Stomach smooth muscle (tissue), 2 donors: ENCODE measurements at regions not wholly inside any gene's neighbourhood (a gene's known extent, or its start where the extent isn't known, plus 50 kb on each side); places are given as distances from the start of the nearest gene placed in this dataset.

ENCODE experiments used
- H3K27ac ChIP-seq: one replicate; pipeline ENCODE4 v1.7.0; 2013; ENCODE audit warnings: mild to moderate bottlenecking, low read length, inconsistent platforms
- H3K27me3 ChIP-seq, 2 donors: one replicate each; pipeline ENCODE4 v1.7.0; 2013; ENCODE audit warnings: low read length in 2 of 2; ENCODE audit not compliant: insufficient read depth in 2 of 2, control insufficient read depth in 1 of 2
- H3K36me3 ChIP-seq, 2 donors: one replicate each; pipeline ENCODE4 v1.7.0; 2013; ENCODE audit warnings: low read length in 2 of 2; ENCODE audit not compliant: control insufficient read depth in 2 of 2, insufficient read depth in 2 of 2
- H3K4me1 ChIP-seq: one replicate; pipeline ENCODE4 v1.7.0; 2013; ENCODE audit warnings: low read length; ENCODE audit not compliant: control insufficient read depth, insufficient read depth
- H3K4me3 ChIP-seq, 2 donors: one replicate each; pipeline ENCODE4 v1.7.0; 2013; ENCODE audit warnings: low read length in 2 of 2
- H3K9ac ChIP-seq, 2 donors: one replicate each; pipeline ENCODE4 v1.7.0; 2013; ENCODE audit warnings: low read length in 2 of 2, mild to moderate bottlenecking in 1 of 2
- H3K9me3 ChIP-seq, 2 donors: one replicate each; pipeline ENCODE4 v1.7.0; 2013; ENCODE audit warnings: low read length in 2 of 2; ENCODE audit not compliant: control insufficient read depth in 2 of 2
- donor health status: healthy.
- donor health status: Pancreatic carcinoma.

DNA sequence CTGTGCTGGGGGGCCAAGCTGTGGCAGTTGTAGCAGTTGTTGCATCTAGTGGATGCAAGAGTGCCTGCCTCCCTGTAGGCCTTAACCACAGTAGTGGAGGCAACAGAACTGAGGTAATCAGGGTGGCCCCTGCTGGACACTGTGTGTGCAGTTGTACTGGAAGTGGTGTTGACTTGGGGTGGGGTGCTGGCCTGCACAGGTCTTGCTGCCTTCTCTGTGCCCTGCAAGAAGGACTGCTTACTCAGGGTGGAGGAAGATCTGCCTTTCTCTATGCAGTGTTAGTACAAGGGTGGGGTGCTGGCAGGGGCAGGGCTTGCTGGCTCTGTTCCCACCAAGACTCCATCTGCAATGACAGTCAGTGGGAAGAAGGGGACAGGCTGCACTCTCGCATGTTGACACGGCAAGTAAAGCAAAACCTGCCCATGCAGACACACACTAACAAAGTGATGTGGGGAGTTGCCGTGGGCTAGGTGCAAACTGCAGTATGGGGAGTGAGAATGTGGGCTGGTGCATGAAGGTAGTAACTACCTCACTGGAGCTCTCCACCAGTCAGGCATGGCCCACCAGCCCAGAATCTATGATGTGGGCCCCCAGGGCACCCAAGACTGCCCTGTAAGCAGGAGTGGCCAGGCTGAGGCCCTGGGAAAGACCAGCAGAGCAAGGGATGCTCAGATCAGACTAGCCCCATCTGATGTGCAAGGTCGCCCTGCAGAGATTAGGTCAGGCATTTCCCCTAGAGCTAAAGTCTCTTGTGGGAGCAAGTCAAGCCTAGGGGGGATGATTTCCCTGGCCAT, 594.9 kb downstream of the TECRL start:
- H3K27ac ChIP-seq, result no peak overlapping the region
- no peak overlapping the region for H3K9ac ChIP-seq
- no peaks in the 10 kb centered on the region for H3K36me3 ChIP-seq

DNA sequence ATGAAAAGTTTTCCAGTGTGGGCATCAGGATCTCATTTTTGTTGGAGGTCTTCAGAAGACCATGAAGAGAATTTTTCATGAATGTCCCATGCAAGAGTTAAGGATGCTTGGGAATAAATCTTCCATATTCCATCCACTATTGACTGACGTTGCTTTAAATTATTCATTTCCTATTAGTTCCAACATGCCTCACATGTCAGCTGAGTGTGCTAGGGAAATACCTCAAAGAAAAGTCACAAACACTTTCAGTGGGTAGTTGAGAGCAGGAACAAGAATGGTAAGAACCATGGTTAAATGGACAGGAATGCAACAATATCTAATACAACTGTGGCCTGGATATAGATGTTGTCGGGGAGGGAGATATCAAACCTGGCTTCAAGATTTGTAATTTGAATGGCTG, 610.1 kb downstream of the TECRL start:
- H3K9me3 ChIP-seq, result no peaks in the 10 kb centered on the region
- H3K4me3 ChIP-seq, result no peak overlapping the region
- no peaks in the 10 kb centered on the region for H3K4me1 ChIP-seq
- no peaks in the 10 kb centered on the region for H3K36me3 ChIP-seq
- no peak overlapping the region for H3K9ac ChIP-seq
- H3K27me3 ChIP-seq, result no peaks in the 10 kb centered on the region
- no peak overlapping the region for H3K27ac ChIP-seq

More for the DNA sequence above, 594.9 kb downstream of the TECRL start:
- no peaks in the 10 kb centered on the region for H3K9me3 ChIP-seq
- H3K27me3 ChIP-seq, result no peaks in the 10 kb centered on the region
- no peaks in the 10 kb centered on the region for H3K4me1 ChIP-seq
- no peak overlapping the region for H3K4me3 ChIP-seq

DNA sequence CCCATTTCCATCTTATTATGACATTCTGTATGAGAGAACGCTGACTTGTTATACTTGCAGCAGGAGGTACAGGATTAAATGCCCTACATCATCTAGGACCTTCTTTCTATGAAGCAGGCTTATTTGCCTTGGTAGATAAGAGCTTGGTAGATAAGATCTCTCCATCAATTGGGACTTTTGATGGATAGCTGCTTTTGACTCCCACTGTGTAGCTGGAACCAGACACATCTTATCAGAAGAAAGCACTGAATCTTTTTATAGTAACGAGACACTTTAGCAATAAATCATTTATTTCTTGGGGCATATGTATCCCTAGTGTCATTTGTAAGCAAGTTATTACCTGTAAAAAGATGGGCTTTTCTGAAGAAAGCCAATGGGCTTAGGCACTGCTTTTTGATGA, 613.9 kb downstream of the TECRL start:
- Histone ChIP-seq H3K9ac (no peak overlapping the region), H3K4me3 (no peak overlapping the region), H3K9me3 (no peaks in the 10 kb centered on the region), H3K27ac (no peak overlapping the region), H3K27me3 (no peaks in the 10 kb centered on the region), H3K4me1 (no peaks in the 10 kb centered on the region), H3K36me3 (no peaks in the 10 kb centered on the region)

DNA sequence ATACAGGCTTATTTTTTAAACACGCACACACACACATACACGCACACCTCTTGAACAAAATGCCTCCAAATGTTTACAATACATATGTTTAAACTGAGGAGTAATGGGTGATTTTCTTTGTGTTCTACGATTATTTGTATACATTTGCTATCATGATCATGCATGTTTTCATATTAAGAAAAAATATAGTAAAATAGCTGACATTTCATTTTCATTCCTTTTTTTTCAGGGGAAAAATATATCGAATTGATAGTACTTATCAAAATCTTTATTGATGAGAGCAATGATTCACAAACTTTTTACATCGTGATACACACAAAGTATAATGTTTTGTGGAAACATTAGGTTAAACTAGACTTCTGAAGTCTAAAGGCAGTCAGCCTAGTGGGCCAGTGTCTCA, 618.9 kb downstream of the TECRL start:
- Histone ChIP-seq H3K4me3 (no peak overlapping the region), H3K27me3 (no peaks in the 10 kb centered on the region), H3K4me1 (no peaks in the 10 kb centered on the region), H3K36me3 (no peaks in the 10 kb centered on the region), H3K9me3 (no peaks in the 10 kb centered on the region), H3K9ac (no peak overlapping the region), H3K27ac (no peak overlapping the region)

DNA sequence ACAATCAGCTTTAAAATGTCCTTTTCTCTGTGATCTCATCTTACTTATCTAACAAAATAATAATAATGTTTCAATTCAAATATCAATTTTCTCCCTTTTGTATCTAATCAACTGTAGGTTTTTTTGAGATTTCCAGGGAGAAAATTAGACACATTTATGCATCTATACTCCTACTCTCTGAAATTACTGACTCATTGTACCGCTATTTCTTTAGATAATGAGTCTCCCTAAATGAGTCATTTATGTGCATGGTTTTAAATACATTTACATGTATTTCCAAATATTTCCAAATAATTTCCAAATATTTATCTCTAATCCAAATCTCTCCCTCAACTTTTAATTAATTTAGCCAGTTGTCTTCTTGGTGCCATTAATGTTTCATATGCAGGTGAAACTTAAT, 621.0 kb downstream of the TECRL start:
- no peak overlapping the region for H3K27ac ChIP-seq
- no peaks in the 10 kb centered on the region for H3K27me3 ChIP-seq
- H3K9me3 ChIP-seq, result no peaks in the 10 kb centered on the region
- H3K4me3 ChIP-seq, result no peak overlapping the region
- no peak overlapping the region for H3K9ac ChIP-seq
- H3K4me1 ChIP-seq, result no peaks in the 10 kb centered on the region
- no peaks in the 10 kb centered on the region for H3K36me3 ChIP-seq

DNA sequence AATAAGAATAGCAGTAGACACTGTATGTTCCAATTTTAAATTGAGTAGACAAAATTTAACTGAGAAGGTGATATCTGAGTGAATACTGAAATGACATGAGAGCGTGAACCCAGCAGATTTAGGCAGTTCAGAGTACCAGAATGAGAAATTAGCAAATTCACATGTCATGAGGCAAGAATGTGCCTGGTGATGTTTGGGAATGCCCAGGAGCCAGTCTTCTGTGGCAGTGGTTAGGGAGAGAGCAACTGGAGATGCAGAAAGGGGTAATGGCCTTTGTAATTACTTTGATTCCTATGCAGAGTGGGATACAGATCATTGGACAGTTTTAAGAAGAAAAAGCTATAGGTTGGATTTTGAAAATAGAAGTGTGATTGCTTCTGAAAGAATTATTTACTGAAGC, 621.9 kb downstream of the TECRL start:
- Histone ChIP-seq H3K9me3 (no peaks in the 10 kb centered on the region), H3K9ac (no peak overlapping the region), H3K27ac (no peak overlapping the region), H3K36me3 (no peaks in the 10 kb centered on the region), H3K27me3 (no peaks in the 10 kb centered on the region), H3K4me1 (no peaks in the 10 kb centered on the region), H3K4me3 (no peak overlapping the region)

DNA sequence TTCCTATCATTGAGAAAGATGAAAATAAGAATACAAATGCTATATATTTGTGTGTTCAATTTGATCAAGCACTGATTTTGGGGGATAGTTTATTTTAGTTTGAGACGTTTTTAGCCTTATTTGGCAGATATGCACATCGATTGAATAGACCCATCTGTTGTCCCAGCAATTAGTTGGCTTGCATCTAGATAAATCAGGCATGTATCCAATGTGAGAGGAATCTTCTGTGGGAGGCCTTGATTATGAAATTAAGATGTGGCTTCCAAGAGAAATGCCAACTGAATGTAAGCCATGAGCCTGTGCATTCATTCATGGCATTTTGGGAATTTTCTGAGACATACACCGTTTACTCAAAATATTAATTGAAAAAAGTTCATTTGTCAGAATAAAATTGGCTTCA, 623.1 kb downstream of the TECRL start:
- H3K4me1 ChIP-seq, result no peaks in the 10 kb centered on the region
- H3K27ac ChIP-seq, result no peak overlapping the region
- no peak overlapping the region for H3K9ac ChIP-seq
- H3K4me3 ChIP-seq, result no peak overlapping the region
- no peaks in the 10 kb centered on the region for H3K27me3 ChIP-seq
- no peaks in the 10 kb centered on the region for H3K36me3 ChIP-seq
- H3K9me3 ChIP-seq, result no peaks in the 10 kb centered on the region

DNA sequence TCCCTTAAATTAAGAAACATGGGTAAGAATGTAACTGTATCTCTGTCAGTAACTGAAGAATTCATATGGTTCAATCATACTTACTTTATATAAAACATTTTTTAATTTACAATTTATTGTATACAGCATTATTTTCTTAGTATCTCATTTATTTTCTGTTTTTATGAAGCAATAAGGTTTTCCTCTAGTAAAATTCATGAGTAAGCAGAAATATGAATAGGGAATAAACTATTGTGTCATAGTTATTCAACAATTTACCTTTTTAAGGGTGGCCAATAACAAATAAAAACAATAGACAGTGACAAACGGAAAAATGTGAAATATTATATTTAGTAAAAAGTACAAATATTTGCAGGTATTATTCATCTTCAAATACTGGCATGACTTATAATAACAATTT, 624.4 kb downstream of the TECRL start:
- H3K27me3 ChIP-seq, result no peaks in the 10 kb centered on the region
- no peak overlapping the region for H3K27ac ChIP-seq
- H3K36me3 ChIP-seq, result no peaks in the 10 kb centered on the region
- no peak overlapping the region for H3K9ac ChIP-seq
- H3K9me3 ChIP-seq, result no peaks in the 10 kb centered on the region
- no peak overlapping the region for H3K4me3 ChIP-seq
- no peaks in the 10 kb centered on the region for H3K4me1 ChIP-seq

DNA sequence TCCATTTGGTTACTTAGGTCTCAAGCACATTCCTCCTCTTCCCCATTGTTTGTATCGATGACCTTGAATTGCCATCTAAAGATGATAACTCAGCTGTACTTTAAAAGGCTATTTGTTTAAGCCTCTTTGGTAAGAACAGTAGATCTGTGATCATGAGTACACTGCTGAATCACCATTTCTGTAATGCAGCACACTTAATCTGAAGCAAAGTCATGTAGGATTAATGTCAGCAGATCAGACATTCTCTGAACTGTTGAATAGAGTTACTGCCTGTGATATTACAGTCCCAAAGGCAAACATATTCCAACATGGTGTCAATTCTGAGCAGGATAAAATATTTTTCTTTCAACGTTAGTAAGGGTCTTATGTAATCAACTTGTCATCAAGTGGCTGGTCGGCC, 631.6 kb downstream of the TECRL start:
- H3K4me1 ChIP-seq, result no peaks in the 10 kb centered on the region
- H3K27me3 ChIP-seq, result no peaks in the 10 kb centered on the region
- H3K9me3 ChIP-seq, result no peaks in the 10 kb centered on the region
- H3K27ac ChIP-seq, result no peak overlapping the region
- no peaks in the 10 kb centered on the region for H3K36me3 ChIP-seq
- H3K9ac ChIP-seq, result no peak overlapping the region
- H3K4me3 ChIP-seq, result no peak overlapping the region

DNA sequence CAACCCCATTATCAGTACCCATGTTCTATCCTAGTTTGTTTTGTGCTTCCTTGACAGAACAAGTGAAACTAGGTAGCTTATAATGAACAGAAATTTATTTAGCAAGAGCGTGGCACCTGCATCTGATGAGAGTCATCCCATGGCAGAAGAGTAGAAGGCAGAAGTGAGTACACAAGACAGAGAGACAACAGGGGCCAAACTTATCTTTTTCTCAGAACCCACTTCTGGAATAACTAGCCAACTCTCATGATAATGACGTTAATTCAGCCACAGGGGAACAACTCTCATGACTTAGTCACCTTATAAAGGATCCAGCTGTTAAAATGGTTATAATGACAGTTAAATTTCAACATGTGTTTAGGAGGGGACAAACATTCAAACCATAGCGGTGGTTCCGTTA, 644.9 kb downstream of the TECRL start:
- Histone ChIP-seq H3K27ac (no peak overlapping the region), H3K9ac (no peak overlapping the region), H3K36me3 (no peaks in the 10 kb centered on the region), H3K4me3 (no peak overlapping the region), H3K9me3 (no peaks in the 10 kb centered on the region), H3K4me1 (no peaks in the 10 kb centered on the region), H3K27me3 (no peaks in the 10 kb centered on the region)

DNA sequence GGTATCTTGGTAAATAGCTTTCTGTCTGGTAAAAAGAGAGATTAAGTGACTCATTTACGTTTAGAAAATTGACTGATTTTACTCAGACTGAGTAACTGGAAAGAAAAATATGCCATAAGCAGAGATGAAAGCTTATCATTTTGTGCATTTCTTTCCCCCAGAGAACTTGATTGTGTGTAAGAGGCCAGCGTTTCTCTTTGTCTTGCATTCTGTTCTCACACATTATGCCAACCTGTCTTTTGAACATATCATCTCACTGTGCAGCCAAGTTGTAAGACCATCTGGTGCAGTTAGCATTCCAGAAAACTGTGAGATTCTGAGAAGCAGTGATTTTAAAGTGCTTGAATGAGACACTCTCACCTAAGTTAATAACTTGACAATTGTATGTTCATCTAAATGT, 651.3 kb downstream of the TECRL start:
- Histone ChIP-seq H3K4me1 (no peaks in the 10 kb centered on the region), H3K4me3 (no peak overlapping the region), H3K9me3 (no peaks in the 10 kb centered on the region), H3K9ac (no peak overlapping the region), H3K36me3 (no peaks in the 10 kb centered on the region), H3K27ac (no peak overlapping the region), H3K27me3 (no peaks in the 10 kb centered on the region)
